GOT3 (cell line): ENCODE measurements at regions not wholly inside any gene's neighbourhood (a gene's known extent, or its start where the extent isn't known, plus 50 kb on each side); places are given as distances from the start of the nearest gene placed in this dataset.
"Not testable (repeated sequence)": the region's sequence is repeated elsewhere in the genome, so short reads cannot be mapped to it uniquely, and the experiment has no call there.

ENCODE experiments used
- DNase-seq: peaks from one replicate; lab custom pipeline; 2025; ENCODE audit warnings: mixed read lengths; lab: John Stamatoyannopoulos, UW

GRCh38 chr9:115804206-115804605 is 349.4 kb upstream of the PAPPA start:
- no peak for DNase-seq

GRCh38 chr9:115808108-115808507 is 345.5 kb upstream of the PAPPA start:
- DNase-seq, result no peak

- DNase-seq, result no peak
Observed at GRCh38 chr9:115808695-115809094, 344.9 kb upstream of the PAPPA start.

- DNase-seq, result no peak
Observed at GRCh38 chr9:115810166-115810565, 343.4 kb upstream of the PAPPA start.

GRCh38 chr9:115814081-115814480 is 339.5 kb upstream of the PAPPA start:
- DNase-seq, result no peak

GRCh38 chr9:115815786-115816185 is 337.8 kb upstream of the PAPPA start:
- DNase-seq, result no peak

- DNase-seq, result not testable (repeated sequence)
Observed at GRCh38 chr9:115818651-115819050, 334.9 kb upstream of the PAPPA start.

- no peak for DNase-seq
Observed at GRCh38 chr9:115832031-115832430, 321.6 kb upstream of the PAPPA start.

- no peak for DNase-seq
Observed at GRCh38 chr9:115837618-115838017, 316.0 kb upstream of the PAPPA start.

GRCh38 chr9:115838417-115838816 is 315.2 kb upstream of the PAPPA start:
- no peak for DNase-seq

GRCh38 chr9:115844433-115844832 is 309.2 kb upstream of the PAPPA start:
- DNase-seq, result not testable (repeated sequence)

- no peak for DNase-seq
Observed at GRCh38 chr9:115845648-115846312, 307.8 kb upstream of the PAPPA start.

- no peak for DNase-seq
Observed at GRCh38 chr9:115847216-115847615, 306.4 kb upstream of the PAPPA start.

- no peak for DNase-seq
Observed at GRCh38 chr9:115849679-115850412, 303.7 kb upstream of the PAPPA start.

GRCh38 chr9:115850548-115851304 is 302.9 kb upstream of the PAPPA start:
- DNase-seq, result no peak

GRCh38 chr9:115855458-115856133 is 298.0 kb upstream of the PAPPA start:
- DNase-seq, result no peak

- not testable (repeated sequence) for DNase-seq
Observed at GRCh38 chr9:115858421-115858820, 295.2 kb upstream of the PAPPA start.

- DNase-seq, result no peak
Observed at GRCh38 chr9:115862021-115862420, 291.6 kb upstream of the PAPPA start.

- DNase-seq, result no peak
Observed at GRCh38 chr9:115864581-115864980, 289.0 kb upstream of the PAPPA start.

GRCh38 chr9:115867326-115867725 is 286.3 kb upstream of the PAPPA start:
- DNase-seq, result no peak

GRCh38 chr9:115877852-115878438 is 275.6 kb upstream of the PAPPA start:
- no peak for DNase-seq

- no peak for DNase-seq
Observed at GRCh38 chr9:115879451-115879850, 274.1 kb upstream of the PAPPA start.
